ENCODE measurements at regions not wholly inside any gene's neighbourhood (a gene's known extent, or its start where the extent isn't known, plus 50 kb on each side); places are given as distances from the start of the nearest gene placed in this dataset.

DNA sequence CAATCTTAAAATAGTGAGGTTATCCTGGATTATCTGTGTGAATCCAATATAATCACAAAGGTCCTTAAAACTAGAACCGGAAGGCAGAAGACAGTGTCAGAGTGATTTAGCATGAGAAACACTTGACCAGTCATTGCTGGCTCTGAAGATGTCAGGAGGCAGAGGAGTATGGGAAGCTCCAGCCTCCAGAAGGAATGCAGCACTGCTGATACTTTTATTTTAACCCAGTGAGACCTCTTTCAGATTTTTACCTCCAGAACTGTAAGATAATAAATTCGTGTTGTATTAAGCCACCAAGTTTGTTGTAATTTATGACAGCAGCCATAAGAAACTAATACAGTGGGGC, 134.4 kb upstream of the ZC3H12C start:
- TF ChIP-seq POLR2A (IDR thresholded peaks at IDR 0.05) (no peak), EP300 (IDR thresholded peaks at IDR 0.05) (no peak), POLR2AphosphoS5 (IDR thresholded peaks at IDR 0.05) (no peak), CTCF (IDR thresholded peaks at IDR 0.05) (no peak)
- intact Hi-C loops (cut with DNase I; ENCODE audit: low total_unique reads): no loop called here
- WGBS, 5 donors: 61 to 84% (median 69%) methylated on average over 2 of the region's 2 CpGs
- Histone ChIP-seq H3K9me3 (no peaks in the 10 kb centered on the region), H3K27ac (no peak overlapping the region), H3K4me1 (peaks cover 0 to 8% (median 3%) of the 10 kb centered on the region in 4 donors), H3K4me3 (no peak overlapping the region), H3K27me3 (no peaks in the 10 kb centered on the region), H3K36me3 (no peaks in the 10 kb centered on the region)
- DNase-seq: no peak

- H3K9me3 ChIP-seq: no peaks in the 10 kb centered on the region
These were observed 132.4 kb upstream of the ZC3H12C start for GRCh38 chr11:109960831-109961230.

GRCh38 chr11:109961261-109961660, 131.9 kb upstream of the ZC3H12C start:
- Histone ChIP-seq H3K4me1 (peaks cover 0 to 7% (median 3%) of the 10 kb centered on the region in 4 donors), H3K4me3 (no peak overlapping the region), H3K9me3 (no peaks in the 10 kb centered on the region), H3K27me3 (no peaks in the 10 kb centered on the region), H3K36me3 (no peaks in the 10 kb centered on the region), H3K27ac (no peak overlapping the region)
- TF ChIP-seq POLR2AphosphoS5 (IDR thresholded peaks at IDR 0.05): no peak
- TF ChIP-seq EP300 (IDR thresholded peaks at IDR 0.05): no peak
- TF ChIP-seq CTCF (IDR thresholded peaks at IDR 0.05): no peak
- no peak for TF ChIP-seq POLR2A (IDR thresholded peaks at IDR 0.05)
- 87 to 98% (median 89%) methylated on average over 2 of the region's 2 CpGs for WGBS, 5 donors
- DNase-seq: no peak
- intact Hi-C loops (cut with DNase I; ENCODE audit: low total_unique reads): no loop called here

More at GRCh38 chr11:109960831-109961230, 132.4 kb upstream of the ZC3H12C start:
- intact Hi-C loops (cut with DNase I; ENCODE audit: low total_unique reads): no loop called here
- no peak overlapping the region for H3K27ac ChIP-seq
- H3K4me3 ChIP-seq: no peak overlapping the region
- peak in 1 of 2 donors; percentile 53 for DNase-seq
- H3K36me3 ChIP-seq: no peaks in the 10 kb centered on the region
- 40 to 81% (median 51%) methylated on average over 2 of the region's 2 CpGs for WGBS, 5 donors
- TF ChIP-seq CTCF (IDR thresholded peaks at IDR 0.05) (no peak), POLR2A (IDR thresholded peaks at IDR 0.05) (no peak), POLR2AphosphoS5 (IDR thresholded peaks at IDR 0.05) (peak in 1 of 3 donors; percentile 56), EP300 (IDR thresholded peaks at IDR 0.05) (no peak)
- H3K4me1 ChIP-seq: peaks cover 0 to 8% (median 3%) of the 10 kb centered on the region in 4 donors
- no peaks in the 10 kb centered on the region for H3K27me3 ChIP-seq

GRCh38 chr11:109963101-109963500, 130.1 kb upstream of the ZC3H12C start:
- 89 to 94% (median 93%) methylated on average over 1 of the region's 1 CpG for WGBS, 5 donors
- intact Hi-C loops (cut with DNase I; ENCODE audit: low total_unique reads): no loop called here

More at GRCh38 chr11:109963101-109963500, 130.1 kb upstream of the ZC3H12C start:
- Histone ChIP-seq H3K4me3 (no peak overlapping the region), H3K27ac (no peak overlapping the region), H3K4me1 (peaks cover 0 to 7% (median 0%) of the 10 kb centered on the region in 4 donors), H3K27me3 (no peaks in the 10 kb centered on the region), H3K36me3 (no peaks in the 10 kb centered on the region), H3K9me3 (no peaks in the 10 kb centered on the region)
- TF ChIP-seq POLR2A (IDR thresholded peaks at IDR 0.05) (no peak), POLR2AphosphoS5 (IDR thresholded peaks at IDR 0.05) (no peak), CTCF (IDR thresholded peaks at IDR 0.05) (no peak), EP300 (IDR thresholded peaks at IDR 0.05) (no peak)
- DNase-seq: no peak
